SK-N-SH (cell line): ENCODE measurements at regions not wholly inside any gene's neighbourhood (a gene's known extent, or its start where the extent isn't known, plus 50 kb on each side); places are given as distances from the start of the nearest gene placed in this dataset.

ENCODE experiments used
- CTCF ChIA-PET: fragments of 300-600, 350-600 bp; formaldehyde crosslinking; extraction: SDS; loops from one replicate; lab custom pipeline; 2021; lab: Yijun Ruan, JAX
- POLR2A ChIA-PET: fragments of 350-600 bp; sonication (Branson Sonifier 250); formaldehyde crosslinking; extraction: SDS; loops from one replicate; lab custom pipeline; 2020; ENCODE audit warnings: antibody characterized with exemption, inconsistent platforms; lab: Yijun Ruan, JAX
- DNase-seq: peaks from one replicate; pipeline ENCODE4 v3.0.0; 2012
- H2AFZ ChIP-seq: fragments of 200-600 bp; sonication (generic); 2 replicates; pipeline ENCODE4 v1.8.1; 2016; ENCODE audit warnings: antibody characterized with exemption, mild to moderate bottlenecking, low read depth
- H3F3A ChIP-seq: fragments of 200-600 bp; sonication (generic); replicated peaks from 2 replicates; pipeline ENCODE3; 2016; ENCODE audit warnings: antibody characterized with exemption, mild to moderate bottlenecking; ENCODE audit not compliant: insufficient read depth
- H3K27ac ChIP-seq, 2 experiments: fragments of 200-500 bp in 1 of 2; fragments of 200-600 bp in 1 of 2; sonication (Bioruptor generic) in 1 of 2; sonication (generic), shearing (Covaris generic) in 1 of 2; 2 replicates each; pipeline versions ENCODE4 v1.5.1 to v1.6.1; 2014 to 2016; ENCODE audit warnings: low read depth in 2 of 2, inconsistent platforms in 1 of 2, low read length in 1 of 2, mild to moderate bottlenecking in 1 of 2, mixed read lengths in 1 of 2
- H3K27me3 ChIP-seq: fragments of 200-600 bp; sonication (generic), shearing (Covaris generic); 2 replicates; pipeline ENCODE4 v1.6.1; 2016; ENCODE audit warnings: mixed run types; ENCODE audit not compliant: insufficient read depth
- H3K36me3 ChIP-seq, 2 experiments: fragments of 200-500 bp in 1 of 2; fragments of 200-600 bp in 1 of 2; sonication (Bioruptor generic) in 1 of 2; sonication (generic) in 1 of 2; replicated peaks in 1 of 2; 2 replicates each; pipeline versions ENCODE3 to v1.5.1; 2014 to 2016; ENCODE audit warnings: low read length in 1 of 2, mild to moderate bottlenecking in 1 of 2; ENCODE audit not compliant: insufficient read depth in 2 of 2, control insufficient read depth in 1 of 2
- H3K4me1 ChIP-seq, 2 experiments: fragments of 200-500 bp in 1 of 2; fragments of 200-600 bp in 1 of 2; sonication (Bioruptor generic) in 1 of 2; sonication (generic), shearing (Covaris generic) in 1 of 2; 2 replicates each; pipeline versions ENCODE4 v1.5.1 to v1.6.1; 2014 to 2016; ENCODE audit warnings: low read depth in 1 of 2, low read length in 1 of 2, mixed run types in 1 of 2; ENCODE audit not compliant: insufficient read depth in 2 of 2, control insufficient read depth in 1 of 2
- H3K4me2 ChIP-seq: fragments of 200-600 bp; sonication (generic), shearing (Covaris generic); 2 replicates; pipeline ENCODE4 v1.6.1; 2017; ENCODE audit warnings: mixed run types
- H3K4me3 ChIP-seq, 2 experiments: fragments of 200-500 bp in 1 of 2; fragments of 200-600 bp in 1 of 2; sonication (Bioruptor generic) in 1 of 2; sonication (generic), shearing (Covaris generic) in 1 of 2; 2 replicates each; pipeline versions ENCODE4 v1.5.1 to v1.8.1; 2014 to 2016; ENCODE audit warnings: low read depth in 2 of 2, inconsistent platforms in 1 of 2, low read length in 1 of 2, mild to moderate bottlenecking in 1 of 2, mixed read lengths in 1 of 2, moderate library complexity in 1 of 2
- H3K79me2 ChIP-seq: fragments of 200-600 bp; sonication (generic); 2 replicates; pipeline ENCODE4 v1.8.1; 2017; ENCODE audit warnings: mild to moderate bottlenecking; ENCODE audit not compliant: insufficient read depth
- H3K9ac ChIP-seq: fragments of 200-600 bp; sonication (generic); 2 replicates; pipeline ENCODE4 v1.6.1; 2017; ENCODE audit warnings: mixed run types
- H3K9me2 ChIP-seq: fragments of 200-600 bp; sonication (generic); 2 replicates; pipeline ENCODE4 v1.6.1; 2017; ENCODE audit warnings: mixed run types
- H3K9me3 ChIP-seq: fragments of 200-600 bp; sonication (generic); 2 replicates; pipeline ENCODE4 v1.6.1; 2017; ENCODE audit warnings: mixed run types, mild to moderate bottlenecking, moderate library complexity
- H4K20me1 ChIP-seq: fragments of 200-600 bp; sonication (generic); 2 replicates; pipeline ENCODE4 v1.6.1; 2017; ENCODE audit warnings: mild to moderate bottlenecking, mixed run types; ENCODE audit not compliant: insufficient read depth
- CHD2 ChIP-seq: fragments of 150-350 bp; IDR thresholded peaks from 2 replicates; pipeline ENCODE4 v1.6.1; 2018; ENCODE audit warnings: low read length; ENCODE audit not compliant: partially characterized antibody
- CTCF ChIP-seq: fragments of 200-600 bp; sonication (generic); IDR thresholded peaks from 2 replicates; pipeline ENCODE4 v1.6.1; 2017; ENCODE audit warnings: antibody characterized with exemption, mild to moderate bottlenecking, moderate library complexity
- ELF1 ChIP-seq: IDR thresholded peaks from 2 replicates; pipeline ENCODE4 v1.4.0; 2012
- EP300 ChIP-seq, 2 experiments: IDR thresholded peaks; 2 replicates each; pipeline versions ENCODE4 v1.4.0 to v1.6.1; 2012; ENCODE audit warnings: borderline replicate concordance in 1 of 2, low read depth in 1 of 2, low read length in 1 of 2
- FOSL2 ChIP-seq: IDR thresholded peaks from 2 replicates; pipeline ENCODE4 v1.4.0; 2012; ENCODE audit warnings: low read depth, mild to moderate bottlenecking, moderate library complexity, borderline replicate concordance
- FOXJ3 ChIP-seq: sonication (generic); formaldehyde crosslinking; IDR thresholded peaks from 2 replicates; pipeline ENCODE4 v1.5.1; 2020; ENCODE audit warnings: mild to moderate bottlenecking, missing genetic modification reagents
- FOXM1 ChIP-seq: IDR thresholded peaks from 2 replicates; pipeline ENCODE4 v1.4.0; 2012; ENCODE audit warnings: low read depth, mild to moderate bottlenecking
- GABPA ChIP-seq: IDR thresholded peaks from 2 replicates; pipeline ENCODE4 v1.4.0; 2012; ENCODE audit warnings: low read depth, mild to moderate bottlenecking
- GATA2 ChIP-seq: sonication (generic); formaldehyde crosslinking; IDR thresholded peaks from 2 replicates; pipeline ENCODE4 v1.5.0; 2020; ENCODE audit warnings: mild to moderate bottlenecking, missing genetic modification reagents
- IRF3 ChIP-seq: fragments of 150-350 bp; IDR thresholded peaks from 2 replicates; pipeline ENCODE4 v1.6.1; 2016; ENCODE audit warnings: mild to moderate bottlenecking, low read depth, low read length
- JUND ChIP-seq: IDR thresholded peaks from 2 replicates; pipeline ENCODE4 v1.4.0; 2012
- MEF2A ChIP-seq: IDR thresholded peaks from 2 replicates; pipeline ENCODE4 v1.4.0; 2012; ENCODE audit warnings: low read depth, borderline replicate concordance
- MXI1 ChIP-seq: IDR thresholded peaks from 2 replicates; pipeline ENCODE4 v1.6.1; 2012; ENCODE audit warnings: mild to moderate bottlenecking, low read depth, low read length, improper control_type of control experiment
- NFIC ChIP-seq: IDR thresholded peaks from 2 replicates; pipeline ENCODE4 v1.4.0; 2012; ENCODE audit warnings: borderline replicate concordance
- PBX3 ChIP-seq: IDR thresholded peaks from 2 replicates; pipeline ENCODE4; 2012
- RAD21 ChIP-seq: IDR thresholded peaks from 2 replicates; pipeline ENCODE4 v1.6.1; 2012; ENCODE audit warnings: mild to moderate bottlenecking, low read length
- RCOR1 ChIP-seq: fragments of 150-350 bp; IDR thresholded peaks from 2 replicates; pipeline ENCODE4 v1.6.1; 2017; ENCODE audit warnings: antibody characterized with exemption, low read length
- RFX5 ChIP-seq: IDR thresholded peaks from 2 replicates; pipeline ENCODE4 v1.6.1; 2012; ENCODE audit warnings: mild to moderate bottlenecking, improper control_type of control experiment, low read length
- RXRA ChIP-seq: IDR thresholded peaks from 2 replicates; pipeline ENCODE4 v1.4.0; 2012; ENCODE audit warnings: low read depth, mild to moderate bottlenecking, borderline replicate concordance
- SIN3A ChIP-seq: IDR thresholded peaks from 2 replicates; pipeline ENCODE4 v1.6.1; 2012; ENCODE audit warnings: low read depth, mild to moderate bottlenecking, low read length, moderate library complexity, borderline replicate concordance
- SMC3 ChIP-seq: IDR thresholded peaks from 2 replicates; pipeline ENCODE4 v1.6.1; 2012; ENCODE audit warnings: low read depth, low read length, improper control_type of control experiment
- TCF12 ChIP-seq: IDR thresholded peaks from 2 replicates; pipeline ENCODE4 v1.4.0; 2012
- USF1 ChIP-seq: IDR thresholded peaks from 2 replicates; pipeline ENCODE4 v1.4.0; 2012; ENCODE audit warnings: low read depth, borderline replicate concordance
- YY1 ChIP-seq: IDR thresholded peaks from 2 replicates; pipeline ENCODE4 v1.4.0; 2012; ENCODE audit warnings: low read depth, mild to moderate bottlenecking
- WGBS: methylation state at CpG from one replicate; pipeline ENCODE4 v1.1.6; 2017; ENCODE audit warnings: low lambda C conversion rate; 5-methylcytosine and 5-hydroxymethylcytosine counted together

- POLR2A ChIA-PET = no interaction called here
- DNase-seq = no peak
- Histone ChIP-seq H3K36me3 (no peaks in the 10 kb centered on the region), H3K79me2 (no peaks in the 10 kb centered on the region), H3K27ac (no peak overlapping the region), H3K9me2 (no peaks in the 10 kb centered on the region), H3F3A (no peaks in the 10 kb centered on the region), H2AFZ (no peak overlapping the region)
- TF ChIP-seq RFX5 (no peak), FOSL2 (no peak), NFIC (no peak), CHD2 (no peak), SIN3A (no peak), MEF2A (no peak), GATA2 (CRISPR knock-in tag) (no peak), ELF1 (no peak), GABPA (no peak), MXI1 (no peak), FOXM1 (no peak), RCOR1 (no peak), JUND (no peak), SMC3 (no peak), YY1 (no peak), EP300 (IDR thresholded peaks at IDR 0.05; ENCODE audit: borderline replicate concordance in 1 of 2, low read depth in 1 of 2, low read length in 1 of 2) (no peak), RAD21 (no peak), RXRA (no peak), CTCF (no peak)
- TF ChIP-seq, all 33 proteins: peak for 0
- H3K9me3 ChIP-seq = no peaks in the 10 kb centered on the region
- H3K27me3 ChIP-seq = no peaks in the 10 kb centered on the region
- CTCF ChIA-PET = no interaction called here
- H3K4me3 ChIP-seq = no peak overlapping the region
- 49% methylated on average over 2 of the region's 2 CpGs for WGBS
- no peak overlapping the region for H3K4me2 ChIP-seq
- H3K9ac ChIP-seq = no peak overlapping the region
- H3K4me1 ChIP-seq = no peaks in the 10 kb centered on the region
- H4K20me1 ChIP-seq = no peaks in the 10 kb centered on the region
These were observed 166.4 kb downstream of the TRIML1 start for GRCh38 chr4:188305690-188306089.

GRCh38 chr4:188307591-188307990, 168.3 kb downstream of the TRIML1 start:
- H3K4me1 ChIP-seq = no peaks in the 10 kb centered on the region
- WGBS = 32% methylated on average over 4 of the region's 4 CpGs
- H3K9me2 ChIP-seq = no peaks in the 10 kb centered on the region
- no peaks in the 10 kb centered on the region for H3F3A ChIP-seq
- no peak overlapping the region for H3K4me3 ChIP-seq
- H3K9me3 ChIP-seq = no peaks in the 10 kb centered on the region
- no peaks in the 10 kb centered on the region for H3K79me2 ChIP-seq
- H2AFZ ChIP-seq = no peak overlapping the region
- no peaks in the 10 kb centered on the region for H4K20me1 ChIP-seq
- CTCF ChIA-PET = no interaction called here
- no peak overlapping the region for H3K4me2 ChIP-seq
- H3K27ac ChIP-seq = no peak overlapping the region
- no peaks in the 10 kb centered on the region for H3K36me3 ChIP-seq
- H3K9ac ChIP-seq = no peak overlapping the region
- POLR2A ChIA-PET = no interaction called here
- DNase-seq = no peak
- H3K27me3 ChIP-seq = no peaks in the 10 kb centered on the region
- no peak for TF ChIP-seq USF1
- TF ChIP-seq FOXJ3 (CRISPR knock-in tag) = no peak
- TF ChIP-seq IRF3 = no peak
- no peak for TF ChIP-seq MEF2A
- TF ChIP-seq CTCF = no peak
- no peak for TF ChIP-seq RCOR1
- TF ChIP-seq RFX5 = no peak
- TF ChIP-seq JUND = no peak
- no peak for TF ChIP-seq TCF12
- TF ChIP-seq PBX3 = no peak
- TF ChIP-seq ELF1 = no peak
- no peak for TF ChIP-seq MXI1
